ENCODE measurements at regions not wholly inside any gene's neighbourhood (a gene's known extent, or its start where the extent isn't known, plus 50 kb on each side); places are given as distances from the start of the nearest gene placed in this dataset.

DNA sequence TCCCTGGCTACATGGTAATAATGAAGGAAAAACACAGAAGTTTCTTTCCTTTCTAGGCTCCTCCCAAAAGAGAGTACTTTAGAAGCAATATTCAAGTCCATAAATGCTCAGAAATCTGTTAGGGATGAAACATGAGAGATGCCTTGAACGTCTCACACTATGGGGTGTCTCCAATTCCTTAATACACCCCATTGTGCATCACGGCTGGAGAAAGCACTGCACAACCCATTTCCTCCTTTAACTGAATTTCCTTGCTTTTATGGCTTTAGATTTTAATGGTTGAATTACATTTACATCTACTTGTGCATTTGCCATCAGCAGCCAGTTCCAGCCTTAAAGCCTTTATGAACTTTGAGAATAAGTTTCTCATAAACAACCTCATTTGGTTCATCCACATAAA lies 498.9 kb upstream of the PTBP2 start:
- TF ChIP-seq ZNF24 (tag by site-specific recombination; IDR thresholded peaks at IDR 0.05), result no peak
- TF ChIP-seq HOXD13 (CRISPR knock-in tag; IDR thresholded peaks at IDR 0.05; ENCODE audit: borderline replicate concordance), result no peak
- TF ChIP-seq, protein P1, sequence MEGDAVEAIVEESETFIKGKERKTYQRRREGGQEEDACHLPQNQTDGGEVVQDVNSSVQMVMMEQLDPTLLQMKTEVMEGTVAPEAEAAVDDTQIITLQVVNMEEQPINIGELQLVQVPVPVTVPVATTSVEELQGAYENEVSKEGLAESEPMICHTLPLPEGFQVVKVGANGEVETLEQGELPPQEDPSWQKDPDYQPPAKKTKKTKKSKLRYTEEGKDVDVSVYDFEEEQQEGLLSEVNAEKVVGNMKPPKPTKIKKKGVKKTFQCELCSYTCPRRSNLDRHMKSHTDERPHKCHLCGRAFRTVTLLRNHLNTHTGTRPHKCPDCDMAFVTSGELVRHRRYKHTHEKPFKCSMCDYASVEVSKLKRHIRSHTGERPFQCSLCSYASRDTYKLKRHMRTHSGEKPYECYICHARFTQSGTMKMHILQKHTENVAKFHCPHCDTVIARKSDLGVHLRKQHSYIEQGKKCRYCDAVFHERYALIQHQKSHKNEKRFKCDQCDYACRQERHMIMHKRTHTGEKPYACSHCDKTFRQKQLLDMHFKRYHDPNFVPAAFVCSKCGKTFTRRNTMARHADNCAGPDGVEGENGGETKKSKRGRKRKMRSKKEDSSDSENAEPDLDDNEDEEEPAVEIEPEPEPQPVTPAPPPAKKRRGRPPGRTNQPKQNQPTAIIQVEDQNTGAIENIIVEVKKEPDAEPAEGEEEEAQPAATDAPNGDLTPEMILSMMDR (tag by site-specific recombination; IDR thresholded peaks at IDR 0.05), result no peak
- no peak for TF ChIP-seq TRIM28 (IDR thresholded peaks at IDR 0.05; ENCODE audit: borderline replicate concordance, low read length)
- TF ChIP-seq ZNF302 (tag by site-specific recombination; IDR thresholded peaks at IDR 0.05; ENCODE audit: low read depth), result no peak
- no peak for TF ChIP-seq ZSCAN30 (tag by site-specific recombination; IDR thresholded peaks at IDR 0.05)
- TF ChIP-seq ZNF2 (tag by site-specific recombination; IDR thresholded peaks at IDR 0.05), result no peak
- TF ChIP-seq ZNF146 (tag by site-specific recombination; IDR thresholded peaks at IDR 0.05), result no peak

Data from HEK293 (cell line).